Gastrocnemius medialis (tissue), 4 donors: ENCODE measurements at regions not wholly inside any gene's neighbourhood (a gene's known extent, or its start where the extent isn't known, plus 50 kb on each side); places are given as distances from the start of the nearest gene placed in this dataset.

Source experiments
- CTCF ChIP-seq, 5 experiments: fragments of 450-650 bp in 3 of 5; fragments of 200-600 bp in 2 of 5; sonication (generic) in 2 of 5; IDR thresholded peaks in 4 of 5; conservative IDR thresholded peaks in 1 of 5; 1 replicate in 4 of 5; 2 replicates in 1 of 5; pipeline ENCODE4 v1.5.1; 2016 to 2019; ENCODE audit warnings: antibody characterized with exemption in 5 of 5, mild to moderate bottlenecking in 3 of 5, moderate library complexity in 3 of 5
- POLR2A ChIP-seq, 2 donors: fragments of 450-650 bp; IDR thresholded peaks; one replicate each; pipeline ENCODE4 v1.6.1; 2017; ENCODE audit warnings: antibody characterized with exemption in 2 of 2, mild to moderate bottlenecking in 2 of 2, moderate library complexity in 2 of 2

DNA sequence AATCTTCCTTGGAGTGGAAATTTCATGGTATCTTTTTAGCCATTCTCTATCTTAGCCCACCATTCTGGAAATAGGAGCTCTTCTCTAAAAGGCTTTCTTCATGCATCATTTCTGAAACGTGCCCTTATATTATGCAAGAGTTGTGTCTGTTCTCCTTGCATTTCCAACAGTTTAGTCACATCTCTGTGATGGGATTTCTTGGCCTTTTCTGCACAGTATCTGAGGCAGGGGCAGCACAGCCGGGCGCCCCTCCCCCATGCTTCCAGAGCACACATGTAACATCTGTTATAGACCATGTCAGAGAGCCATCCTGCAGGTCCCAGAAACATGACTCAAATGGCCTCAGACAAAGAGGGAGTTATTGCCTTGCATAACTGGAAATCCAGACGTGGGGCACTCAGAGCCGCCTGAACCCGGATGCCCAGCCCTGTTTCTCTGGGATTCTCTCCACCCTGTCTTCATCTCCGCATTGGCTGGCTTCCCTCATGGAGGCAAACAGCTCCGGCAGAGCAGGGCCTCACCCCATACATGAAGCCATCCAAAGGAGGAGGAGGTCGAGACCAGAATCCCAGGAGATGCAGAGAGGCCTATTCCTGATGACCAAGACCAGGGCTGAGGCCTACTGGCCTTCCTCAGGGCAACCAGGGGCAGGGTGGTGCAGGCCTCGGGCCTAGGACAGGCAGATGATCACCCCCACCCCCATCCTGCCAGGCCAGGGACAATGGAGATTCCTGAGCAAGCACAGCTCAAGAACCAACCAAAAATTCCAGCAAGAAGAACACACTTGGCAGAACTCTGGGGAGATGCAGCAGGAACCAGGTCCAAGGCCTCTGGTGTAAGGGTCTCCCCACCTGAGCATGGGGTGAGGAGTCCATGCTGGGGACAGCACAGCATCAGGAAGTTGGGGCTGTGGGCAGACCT, 61.3 kb downstream of the IGLL5 start:
- no peak for TF ChIP-seq CTCF (IDR thresholded peaks at IDR 0.05 in 4 of 5, conservative IDR thresholded peaks at IDR 0.05 in 1 of 5)
- TF ChIP-seq POLR2A (IDR thresholded peaks at IDR 0.05), result no peak
